HTR-8/SVneo (cell line): ENCODE measurements at regions not wholly inside any gene's neighbourhood (a gene's known extent, or its start where the extent isn't known, plus 50 kb on each side); places are given as distances from the start of the nearest gene placed in this dataset.

Experiments used
- DNase-seq: peaks from one replicate; pipeline ENCODE4 v3.0.0; 2011; ENCODE audit warnings: low spot score, mixed read lengths; ENCODE audit not compliant: insufficient read length
- FAIRE-seq: peaks from 2 replicates; lab custom pipeline; 2011; peaks lifted over from hg19 to GRCh38; lab: Jason Lieb, UNC

GRCh38 chr1:208410409-208410808 lies 166.2 kb upstream of the PLXNA2 start:
- FAIRE-seq (no peak), DNase-seq (no peak)

DNA sequence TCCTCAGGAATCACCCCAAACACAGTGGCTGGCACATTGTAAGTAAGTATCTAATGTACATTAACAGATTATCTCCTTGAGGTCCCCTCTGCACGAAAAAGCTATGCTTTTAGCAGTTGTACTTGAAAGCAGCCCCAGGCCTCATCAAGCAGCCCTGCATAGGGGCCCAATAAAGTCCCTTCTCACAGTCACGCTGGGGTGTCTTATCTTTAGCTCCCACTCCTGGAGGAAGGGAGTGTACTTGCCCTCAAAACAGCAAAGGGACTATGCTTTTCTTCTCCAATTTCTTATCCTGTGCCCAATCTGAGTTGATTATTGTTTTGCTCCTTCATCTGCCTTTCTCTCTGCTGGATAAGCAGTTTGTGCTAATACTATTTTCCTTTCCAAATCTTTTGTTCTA lies 168.8 kb upstream of the PLXNA2 start:
- no peak for DNase-seq
- no peak for FAIRE-seq

- no peak for DNase-seq
- FAIRE-seq = no peak
These were observed 174.5 kb upstream of the PLXNA2 start for GRCh38 chr1:208418667-208419066.

DNA sequence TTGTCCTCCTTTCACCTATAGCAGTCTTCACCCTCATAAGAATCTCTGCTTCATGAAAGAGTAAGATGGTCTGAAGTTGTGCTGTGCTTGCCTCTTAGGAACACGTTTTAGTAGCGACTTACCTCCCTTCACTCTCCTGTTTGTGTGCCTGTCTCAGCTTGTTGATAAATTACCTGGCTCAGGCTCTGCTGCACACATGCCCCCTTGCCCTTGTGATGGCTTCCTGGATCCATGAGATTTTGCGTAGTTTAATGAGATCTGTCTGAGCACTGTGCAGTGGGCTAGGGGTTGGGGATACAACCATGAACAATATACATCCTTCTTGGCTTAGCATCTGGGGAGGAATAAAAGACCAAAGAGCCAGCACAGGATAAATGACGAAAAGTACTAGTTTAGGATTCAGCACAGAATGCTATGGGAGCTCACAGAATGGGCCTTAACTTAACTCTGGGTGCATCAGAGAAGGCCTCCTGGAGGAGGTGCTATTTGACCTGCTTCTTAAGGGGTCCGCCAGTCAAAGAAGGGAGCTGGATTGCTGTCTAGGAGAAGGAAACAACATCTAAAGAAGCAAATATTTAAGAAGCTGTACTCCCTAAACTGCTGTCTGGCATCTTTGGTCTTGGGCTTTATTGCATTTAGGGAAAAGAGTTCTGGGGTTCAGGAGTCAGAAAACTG lies 175.7 kb upstream of the PLXNA2 start:
- no peak for DNase-seq
- FAIRE-seq = no peak

DNA sequence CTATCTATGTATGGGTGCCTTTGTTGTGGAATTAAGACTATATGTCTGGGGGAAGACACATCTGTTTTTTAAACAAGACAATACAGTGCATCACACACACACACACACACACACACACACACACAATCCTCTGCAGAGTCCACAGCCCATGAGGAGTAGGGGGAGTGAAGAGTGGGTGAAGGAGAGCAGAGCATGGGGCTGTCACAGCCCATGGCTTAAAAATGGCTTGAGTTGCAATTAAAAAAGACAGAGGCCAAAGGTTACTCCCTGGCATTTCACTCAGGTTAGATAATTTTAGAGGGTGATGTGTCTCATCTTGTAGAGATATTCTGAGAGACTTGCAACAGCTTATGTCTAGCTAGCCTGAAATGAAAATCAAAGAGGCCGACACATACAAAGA lies 176.5 kb upstream of the PLXNA2 start:
- no peak for FAIRE-seq

GRCh38 chr1:208421486-208421885 lies 177.3 kb upstream of the PLXNA2 start:
- FAIRE-seq = no peak
- no peak for DNase-seq

More for the DNA sequence above, 176.5 kb upstream of the PLXNA2 start:
- no peak for DNase-seq

DNA sequence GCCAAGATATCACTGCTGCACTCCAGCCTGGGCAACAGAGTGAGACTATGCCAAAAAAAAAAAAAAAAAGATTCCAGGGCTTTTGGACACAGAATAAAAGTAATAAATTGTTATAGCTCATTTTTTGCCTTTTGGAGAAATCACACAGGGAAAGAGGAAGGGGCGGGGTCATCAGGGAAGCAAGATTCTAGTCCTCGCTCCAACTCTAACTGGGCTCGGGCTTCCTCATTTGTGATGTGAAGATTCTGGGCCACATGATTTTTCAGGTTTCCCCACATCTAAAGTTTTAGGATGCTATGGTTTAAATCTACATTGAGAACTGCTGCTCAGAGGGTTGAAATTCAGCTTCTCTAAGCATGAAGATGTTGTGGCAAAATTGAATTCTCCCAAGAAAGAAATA lies 179.3 kb upstream of the PLXNA2 start:
- FAIRE-seq = no peak
- DNase-seq = no peak

- FAIRE-seq (no peak), DNase-seq (no peak)
These were observed 180.9 kb upstream of the PLXNA2 start for GRCh38 chr1:208425096-208425495.

DNA sequence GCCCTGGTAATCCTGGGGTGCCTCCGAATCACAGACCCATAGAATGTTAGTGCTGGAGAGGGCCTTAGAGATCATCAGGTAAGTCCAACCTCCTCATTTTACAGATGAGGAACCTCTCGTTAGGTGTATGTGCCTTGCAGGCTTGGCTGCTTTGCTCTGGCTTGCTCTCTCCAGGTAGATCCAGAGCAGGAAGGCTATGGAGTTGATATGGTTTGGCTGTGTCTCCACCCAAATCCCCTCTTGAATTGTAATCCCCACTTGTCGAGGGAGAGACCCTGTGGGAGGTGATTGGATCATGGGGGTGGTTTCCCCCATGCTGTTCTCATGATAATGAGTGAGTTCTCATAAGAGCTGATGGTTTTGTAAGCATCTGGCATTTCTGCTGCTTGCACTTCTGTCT lies 186.0 kb upstream of the PLXNA2 start:
- FAIRE-seq = no peak
- no peak for DNase-seq

- FAIRE-seq = no peak
- no peak for DNase-seq
These were observed 187.5 kb upstream of the PLXNA2 start for GRCh38 chr1:208431721-208432120.

GRCh38 chr1:208432346-208432745 lies 188.2 kb upstream of the PLXNA2 start:
- FAIRE-seq = no peak
- DNase-seq = no peak

DNA sequence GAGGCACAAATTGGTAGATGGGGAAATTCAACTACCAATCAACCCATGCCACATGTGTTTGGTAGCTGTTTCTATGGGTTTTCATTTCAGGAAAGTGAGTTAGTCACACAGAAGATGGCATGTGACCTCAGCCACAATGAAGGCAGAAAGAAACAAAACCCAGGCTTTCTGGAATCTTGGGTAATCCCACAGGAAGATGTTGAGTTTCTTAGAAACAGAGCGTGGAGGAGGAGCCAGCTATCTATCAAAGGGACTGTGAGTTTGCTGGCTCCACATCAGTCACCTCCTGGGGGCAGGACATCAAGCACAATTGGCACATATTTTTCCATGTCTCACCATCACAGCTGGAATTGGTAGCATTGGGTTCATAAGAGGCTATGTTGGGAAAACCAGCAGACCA lies 188.9 kb upstream of the PLXNA2 start:
- FAIRE-seq (no peak), DNase-seq (no peak)

DNA sequence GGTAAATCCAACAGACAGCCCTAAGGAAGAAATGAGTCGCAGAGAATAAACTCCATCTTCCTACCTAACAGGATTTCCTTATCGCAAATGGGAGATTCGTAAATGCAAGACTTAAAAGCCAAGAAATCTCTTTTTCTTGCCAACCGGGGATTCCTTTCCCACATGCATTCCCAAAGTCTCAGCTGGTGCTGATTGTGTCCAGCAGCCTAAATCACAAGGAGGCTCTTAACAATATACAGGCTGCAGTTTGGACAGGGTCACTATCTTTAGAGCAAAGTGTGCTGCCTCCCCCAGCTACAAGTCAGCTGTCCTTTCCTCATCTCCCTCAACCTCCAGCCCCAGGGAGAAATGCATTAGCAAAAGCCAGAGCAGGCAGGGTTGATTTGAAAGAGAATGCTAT lies 189.8 kb upstream of the PLXNA2 start:
- FAIRE-seq (no peak), DNase-seq (no peak)

- peak; percentile 25 for DNase-seq
- no peak for FAIRE-seq
These were observed 193.2 kb upstream of the PLXNA2 start for GRCh38 chr1:208437401-208437800.

- FAIRE-seq = no peak
These were observed 194.0 kb upstream of the PLXNA2 start for GRCh38 chr1:208438112-208438699.

GRCh38 chr1:208445758-208446203 lies 201.6 kb upstream of the PLXNA2 start:
- no peak for FAIRE-seq
- DNase-seq = no peak

More at GRCh38 chr1:208438112-208438699, 194.0 kb upstream of the PLXNA2 start:
- no peak for DNase-seq

DNA sequence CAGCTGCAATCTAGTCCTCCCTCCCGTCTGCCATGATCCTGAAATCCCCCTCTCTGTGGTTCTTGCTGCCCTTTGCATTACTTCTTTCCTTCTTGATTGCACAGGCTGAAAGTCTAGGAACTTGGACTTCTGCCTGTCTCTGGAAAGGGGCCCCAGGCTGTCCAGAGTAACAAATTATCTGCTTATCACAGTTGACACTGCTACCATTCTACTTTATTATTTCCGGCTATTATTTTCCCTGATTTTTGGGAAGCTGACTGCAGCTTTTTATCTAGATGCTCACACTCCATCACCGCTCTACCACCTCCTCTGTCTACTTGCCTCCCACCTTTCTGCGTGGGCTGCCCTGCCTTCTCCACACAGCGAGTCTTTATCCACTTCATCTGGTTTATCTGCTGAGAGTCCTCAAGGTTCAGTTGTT lies 202.1 kb upstream of the PLXNA2 start:
- no peak for FAIRE-seq
- no peak for DNase-seq

DNA sequence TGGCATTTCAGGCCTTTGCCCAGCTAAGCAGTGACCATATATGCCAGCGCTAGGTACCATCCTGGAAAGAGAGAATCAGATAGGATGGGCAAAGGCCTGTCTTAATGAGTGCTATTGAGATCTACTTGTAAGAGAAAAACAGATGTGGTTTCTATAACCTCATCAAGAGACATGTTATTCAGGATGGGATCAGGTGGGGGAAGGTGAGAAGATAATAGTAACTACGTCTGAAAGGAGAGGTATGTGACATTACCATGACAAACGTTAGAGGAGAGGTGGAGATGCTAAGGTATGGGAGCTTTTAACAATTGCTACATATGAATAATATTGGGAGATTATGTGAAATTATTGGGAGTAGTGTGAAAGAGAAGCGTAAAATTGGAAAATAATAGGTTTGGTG lies 204.2 kb upstream of the PLXNA2 start:
- DNase-seq = no peak
- FAIRE-seq = no peak

DNA sequence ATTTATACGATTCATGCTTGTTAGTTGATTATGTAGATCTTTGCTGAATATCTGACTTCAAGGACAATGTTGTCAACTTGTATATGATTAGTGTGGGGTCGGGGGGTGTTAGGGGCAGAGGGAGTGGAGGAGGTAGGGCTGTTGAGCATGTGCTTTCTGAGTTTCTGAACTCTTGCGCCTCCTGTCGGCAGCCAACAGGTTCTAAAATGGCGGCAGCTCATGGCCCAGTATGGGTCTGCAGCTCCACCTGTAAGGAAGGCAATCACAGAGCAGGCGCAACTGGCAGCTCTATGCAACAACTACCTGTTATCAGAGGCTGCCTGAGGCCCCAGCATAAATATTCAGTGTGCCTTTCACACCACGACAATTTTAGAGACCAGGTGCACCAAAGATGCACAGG lies 205.8 kb upstream of the PLXNA2 start:
- FAIRE-seq (no peak), DNase-seq (no peak)

DNA sequence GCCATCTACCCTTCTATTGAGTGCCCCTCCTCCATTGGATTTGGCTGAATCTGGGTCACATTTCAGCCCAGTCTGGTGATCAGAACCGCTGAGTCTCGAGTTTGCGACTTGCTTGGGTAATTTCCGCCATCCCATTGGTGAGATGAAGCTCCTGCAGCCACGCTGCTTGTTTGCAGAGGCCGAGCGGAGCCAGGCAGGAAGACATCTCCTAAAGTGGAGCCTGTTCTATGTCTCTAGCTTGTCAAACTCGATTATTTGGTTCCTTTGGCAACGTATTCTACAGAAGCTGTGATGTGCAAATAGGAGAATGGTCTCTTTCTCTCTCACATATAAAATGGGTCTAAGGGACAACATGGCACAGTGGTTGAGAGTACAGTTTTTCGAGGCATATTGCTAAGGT lies 206.8 kb upstream of the PLXNA2 start:
- DNase-seq (no peak), FAIRE-seq (no peak)

DNA sequence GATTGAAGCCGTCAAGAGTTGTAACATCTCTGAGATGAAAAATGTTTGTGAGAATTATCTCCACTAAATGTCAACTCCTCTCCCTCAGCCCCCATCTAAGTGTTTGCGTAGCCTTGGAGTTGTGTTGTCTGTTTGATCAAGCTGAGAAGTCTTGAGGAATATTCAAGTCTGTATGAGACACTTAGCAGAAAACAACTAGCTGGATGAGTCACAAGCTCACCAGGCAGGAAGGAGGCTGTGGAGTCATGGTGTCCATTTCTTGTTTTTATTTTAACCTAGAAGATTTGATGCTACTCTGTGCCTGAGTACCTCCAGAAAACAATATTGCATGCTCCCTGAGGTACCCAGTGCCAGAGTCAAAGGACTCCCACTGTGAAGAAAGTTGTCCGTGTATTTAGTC lies 211.6 kb upstream of the PLXNA2 start:
- no peak for DNase-seq

DNA sequence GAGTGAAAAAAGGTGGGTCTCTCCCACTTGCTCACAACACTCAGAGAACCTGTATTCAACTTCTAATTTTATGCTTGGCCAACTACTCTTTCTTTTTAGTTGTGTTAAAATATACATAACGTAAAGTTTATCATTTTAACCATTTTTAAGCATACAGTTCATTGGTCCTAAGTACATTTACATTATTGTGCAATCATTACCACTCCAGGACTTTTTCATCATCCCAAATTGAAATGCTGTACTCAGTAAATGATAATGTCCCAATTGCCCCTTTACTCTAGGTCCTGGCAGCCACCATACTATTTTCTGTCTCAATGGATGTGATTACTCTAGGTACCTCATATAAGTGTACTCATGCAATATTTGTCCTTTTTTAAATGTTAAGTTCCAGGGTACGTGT lies 212.3 kb upstream of the PLXNA2 start:
- FAIRE-seq (no peak), DNase-seq (no peak)

More for the DNA sequence above, 211.6 kb upstream of the PLXNA2 start:
- no peak for FAIRE-seq
